ENCODE measurements at regions not wholly inside any gene's neighbourhood (a gene's known extent, or its start where the extent isn't known, plus 50 kb on each side); places are given as distances from the start of the nearest gene placed in this dataset.
"Not testable (repeated sequence)": the region's sequence is repeated elsewhere in the genome, so short reads cannot be mapped to it uniquely, and the experiment has no call there.

DNA sequence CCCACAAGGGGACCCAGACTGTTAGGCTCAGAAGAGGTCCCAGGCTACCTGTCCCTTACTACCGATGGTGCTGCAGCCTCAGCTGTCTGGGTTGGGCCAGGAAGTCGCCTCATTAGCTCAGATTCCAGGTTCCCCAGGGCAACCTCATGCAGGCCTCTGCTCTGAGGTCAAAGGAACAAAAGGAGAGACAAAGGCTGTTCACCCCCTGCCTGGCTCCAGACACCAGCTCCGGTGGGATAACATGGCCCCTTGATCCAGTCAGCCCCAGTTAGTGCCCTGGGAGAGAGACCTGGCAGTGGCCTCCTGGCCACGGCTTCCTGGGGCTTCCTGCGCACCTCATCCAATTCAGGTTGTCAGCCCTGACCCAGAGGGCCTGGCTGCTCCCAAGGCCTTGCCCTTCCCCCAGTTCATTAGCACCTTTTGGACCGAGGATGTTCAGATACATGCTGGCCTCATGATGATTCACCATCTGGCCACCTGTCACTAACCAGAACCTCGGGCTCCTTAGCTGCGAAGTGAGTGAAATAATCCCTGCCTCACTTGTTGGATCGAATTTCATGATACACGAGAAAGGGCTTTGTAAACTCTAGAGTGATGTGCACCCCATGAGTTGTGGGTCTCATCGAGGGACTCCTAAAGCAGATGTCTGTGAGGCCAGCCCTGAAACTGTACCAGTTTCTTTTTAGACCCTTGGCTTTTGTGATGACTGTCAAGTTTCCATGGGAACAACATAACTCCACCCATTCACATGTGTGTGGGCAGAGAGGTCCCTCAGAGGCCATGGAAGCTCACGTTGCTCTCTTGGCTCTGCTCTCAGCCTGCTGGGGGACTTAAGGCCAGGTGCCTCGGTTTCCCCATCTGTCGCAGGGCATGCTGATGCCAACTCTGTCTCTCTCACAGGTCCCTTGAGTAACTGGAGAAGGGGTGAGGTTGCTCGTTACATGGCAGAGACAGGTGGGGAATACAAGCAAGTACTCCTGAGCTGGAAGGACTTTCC, 79.5 kb upstream of the PCBD1 start:
- no peak for DNase-seq

DNA sequence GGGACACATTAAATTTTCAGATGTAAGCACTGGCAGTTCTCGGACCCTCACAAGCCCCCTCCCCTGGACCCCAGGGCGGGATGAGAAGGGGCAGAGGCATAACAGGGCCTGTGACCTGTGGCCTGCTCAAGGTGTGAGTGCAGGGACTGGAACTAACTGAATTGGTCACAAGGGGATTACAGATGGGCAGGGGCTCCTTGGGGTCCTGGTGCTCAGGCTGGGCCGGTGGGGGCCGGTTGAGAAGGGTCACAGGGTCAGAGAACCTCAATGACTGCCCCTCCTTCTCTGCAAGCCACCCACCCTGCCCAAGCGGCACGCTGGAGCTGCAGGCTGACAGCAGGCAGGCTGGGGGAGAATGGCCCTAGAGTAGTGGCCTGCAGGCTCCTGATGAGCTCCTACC, 80.8 kb upstream of the PCBD1 start:
- no peak for DNase-seq

DNA sequence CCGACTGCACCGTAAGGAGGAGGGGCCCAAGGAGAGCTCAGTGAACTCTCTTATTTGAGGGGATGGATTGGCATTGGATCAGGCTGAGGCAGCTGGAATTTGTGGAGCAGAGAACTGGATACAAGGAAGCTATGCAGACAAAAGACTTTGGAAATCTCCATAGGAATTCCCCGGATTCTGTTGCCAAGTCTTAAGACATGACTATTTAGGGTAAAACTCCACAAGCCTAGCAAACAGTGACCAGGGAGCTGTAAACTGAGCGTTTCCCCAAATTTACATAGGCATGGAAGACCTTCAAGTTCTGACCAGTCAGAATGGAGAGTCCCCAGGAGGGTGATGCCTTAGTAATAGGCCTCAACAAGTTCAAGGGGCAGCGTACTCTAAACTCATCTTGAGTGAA, 82.5 kb upstream of the PCBD1 start:
- no peak for DNase-seq

DNA sequence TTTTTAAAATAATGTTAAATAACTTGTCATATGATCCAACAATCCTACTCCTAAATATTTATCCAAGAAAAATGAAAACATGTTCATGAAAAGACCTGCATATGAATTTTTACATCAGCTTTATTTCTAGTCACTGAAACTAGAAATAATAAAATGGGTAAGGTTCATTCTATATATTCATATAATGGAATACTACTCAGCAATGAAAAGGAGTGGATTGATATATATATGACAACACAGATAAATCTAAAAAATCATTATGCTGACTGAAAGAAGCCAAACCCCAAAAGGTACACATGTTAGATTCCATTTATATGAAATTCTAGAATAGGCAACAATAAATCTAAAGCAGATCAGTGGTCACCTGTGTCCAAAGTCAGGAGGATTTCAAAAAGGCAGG, 84.9 kb upstream of the PCBD1 start:
- no peak for DNase-seq

DNA sequence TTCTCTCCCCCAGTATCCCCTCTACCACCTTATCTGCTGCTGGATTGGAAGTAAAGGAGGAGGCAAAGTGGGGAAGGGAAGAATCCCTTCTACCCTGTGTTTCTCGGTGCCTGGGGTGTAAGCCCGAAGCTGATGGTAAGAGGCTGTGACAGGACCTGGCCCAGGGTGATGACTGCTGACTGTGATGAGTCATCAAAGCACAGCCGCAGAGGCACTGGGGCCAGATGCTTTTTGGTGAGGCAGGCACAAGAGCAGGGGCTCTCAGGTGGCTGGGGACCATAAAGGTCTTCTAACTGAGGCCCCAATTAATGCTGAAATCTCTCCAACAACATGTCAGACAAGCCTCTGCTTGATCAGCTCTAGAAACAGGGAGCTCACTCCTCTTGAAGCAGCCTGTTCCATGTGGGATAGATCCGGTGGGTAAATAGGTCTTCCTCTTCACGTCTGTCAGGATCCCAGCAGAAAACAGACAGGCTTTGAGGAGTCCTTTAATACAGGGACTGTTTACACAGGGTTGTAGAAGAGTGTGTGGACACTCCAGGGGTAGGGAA, 86.1 kb upstream of the PCBD1 start:
- no peak for DNase-seq

DNA sequence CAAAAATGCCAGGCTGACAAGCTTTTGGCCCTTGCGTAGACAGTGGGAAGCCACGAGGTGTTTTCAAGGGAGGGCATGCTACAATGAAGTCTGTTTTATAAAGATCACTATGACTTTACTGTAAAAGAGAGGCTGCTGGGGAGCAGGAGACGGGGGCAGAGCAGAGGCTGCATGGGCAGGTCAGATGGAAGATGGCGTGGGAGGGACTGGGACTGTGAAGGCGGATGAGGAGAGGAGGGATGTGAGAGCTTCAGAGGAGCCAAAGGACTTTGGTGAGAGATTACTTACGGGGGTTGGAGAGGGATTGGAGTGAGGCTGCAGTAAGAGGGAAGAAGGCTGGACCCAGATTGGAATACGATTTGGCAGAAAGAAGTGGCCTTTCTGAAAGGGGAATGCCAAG, 86.6 kb upstream of the PCBD1 start:
- DNase-seq: no peak

DNA sequence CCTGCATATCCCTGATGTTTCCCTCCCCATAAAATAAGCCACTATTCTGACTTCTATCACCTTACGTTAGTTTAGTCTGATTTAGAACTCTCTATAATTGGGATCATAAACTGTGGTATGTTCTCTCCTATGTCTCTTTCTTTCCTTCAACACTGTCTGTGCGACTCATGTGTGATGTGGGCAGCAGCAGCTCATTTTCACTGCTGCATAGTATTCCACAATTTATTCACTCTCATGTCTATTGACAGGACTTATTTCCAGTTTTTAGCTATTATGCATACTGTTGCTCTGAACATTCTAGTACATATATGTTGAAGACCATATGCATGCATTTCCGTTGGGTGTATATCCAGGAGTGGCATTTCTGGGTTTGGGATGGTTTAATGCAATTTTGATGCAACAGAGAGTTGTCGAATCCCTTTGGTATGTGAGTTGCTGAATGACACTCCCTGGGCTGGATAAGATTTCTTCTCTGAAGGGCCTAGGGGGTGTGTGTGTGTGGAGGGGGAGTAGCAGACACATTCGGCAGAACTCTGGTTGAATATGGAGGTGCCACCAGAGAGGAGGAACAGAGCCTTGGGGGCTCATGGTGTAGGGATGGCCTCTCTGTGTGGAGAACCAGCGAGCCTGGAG, 87.8 kb upstream of the PCBD1 start:
- no peak for DNase-seq

DNA sequence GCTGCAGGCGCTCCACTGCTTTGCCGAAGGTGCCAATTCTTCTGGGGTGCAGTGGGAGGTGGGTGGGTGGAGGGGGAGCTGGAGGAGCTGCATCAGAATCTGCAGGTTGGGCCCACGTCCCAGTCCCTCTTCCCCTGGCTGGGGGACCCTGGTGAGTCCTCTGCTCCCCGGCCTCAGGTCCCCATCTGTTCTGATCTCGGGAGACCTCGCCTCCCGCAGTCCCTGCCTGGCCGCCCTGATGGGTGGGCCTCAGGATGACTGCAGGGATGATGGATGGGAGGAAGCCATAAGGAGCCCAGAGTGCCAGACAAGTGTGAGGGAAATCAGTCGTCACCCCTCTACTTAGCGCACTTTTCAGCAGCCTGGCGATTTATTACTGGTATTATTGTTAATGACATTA, 89.3 kb upstream of the PCBD1 start:
- no peak for DNase-seq

DNA sequence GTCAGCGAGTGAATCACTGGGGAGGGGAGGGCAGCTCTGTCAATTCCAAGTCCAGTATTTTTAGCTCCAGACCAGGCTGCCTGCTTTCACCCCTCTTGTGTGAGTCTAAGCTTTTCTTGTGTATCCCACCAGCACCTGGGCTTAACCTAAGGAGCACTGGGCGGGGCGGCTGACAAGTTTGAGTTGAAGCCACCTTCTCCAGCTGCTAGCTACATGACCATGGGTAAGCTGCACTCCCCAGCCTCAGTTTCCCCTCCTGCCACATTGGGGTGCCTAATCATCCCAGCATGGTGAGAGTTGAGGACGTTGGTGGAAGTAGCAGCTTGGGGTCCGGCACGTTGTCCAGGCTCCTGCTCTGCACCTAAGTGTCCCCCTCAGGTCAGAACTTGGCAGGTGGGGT, 89.8 kb upstream of the PCBD1 start:
- no peak for DNase-seq

DNA sequence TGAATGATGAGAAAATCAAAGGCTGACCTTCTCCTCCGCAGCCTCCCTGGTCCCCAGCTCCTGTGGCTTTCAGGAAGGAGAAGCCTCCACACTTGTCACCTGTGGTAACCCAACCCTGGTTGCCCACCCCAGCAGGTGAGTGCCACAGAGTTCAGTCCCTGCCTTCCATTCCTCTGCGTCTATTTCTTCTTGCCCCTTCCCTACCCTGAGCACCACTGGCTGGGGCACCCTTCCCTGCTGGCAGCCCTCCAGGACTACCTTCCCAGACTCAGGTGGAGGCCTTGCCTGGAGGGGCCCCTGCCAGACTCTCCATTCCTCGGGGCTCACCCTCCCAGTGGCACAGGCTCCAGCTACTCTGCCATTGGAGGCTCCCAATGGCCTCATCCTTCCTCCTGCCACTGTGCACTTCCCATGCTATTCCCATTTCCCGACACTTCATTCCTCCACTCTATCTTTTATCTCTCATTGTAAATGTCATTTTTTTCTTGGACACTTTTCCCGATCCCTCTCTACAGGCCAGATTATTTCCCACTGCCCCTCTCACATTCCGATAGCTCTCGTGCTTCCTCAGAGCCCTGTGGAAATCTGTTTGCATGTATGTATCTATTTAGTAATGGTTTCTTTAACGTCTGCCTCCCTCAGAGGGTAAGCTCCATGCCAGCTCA, 90.6 kb upstream of the PCBD1 start:
- no peak for DNase-seq

DNA sequence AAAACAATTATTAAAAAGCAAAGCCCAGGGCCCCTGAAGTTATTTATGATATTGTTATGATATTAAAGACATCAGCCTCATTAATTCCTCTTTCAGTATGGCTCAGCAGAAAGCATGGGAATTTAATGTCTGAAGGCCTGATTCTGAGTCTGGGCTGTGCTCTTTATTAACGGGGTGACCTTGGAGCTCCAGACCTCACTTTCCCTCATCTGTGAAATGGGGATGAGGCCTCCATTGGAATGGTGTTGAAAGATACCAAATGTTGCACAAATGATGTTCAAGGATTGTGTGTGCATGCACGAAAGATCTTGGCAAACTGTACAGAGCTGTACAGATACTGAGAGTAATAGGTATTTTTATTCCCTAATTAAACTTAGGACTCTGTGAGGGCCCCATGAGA, 92.3 kb upstream of the PCBD1 start:
- DNase-seq: no peak

DNA sequence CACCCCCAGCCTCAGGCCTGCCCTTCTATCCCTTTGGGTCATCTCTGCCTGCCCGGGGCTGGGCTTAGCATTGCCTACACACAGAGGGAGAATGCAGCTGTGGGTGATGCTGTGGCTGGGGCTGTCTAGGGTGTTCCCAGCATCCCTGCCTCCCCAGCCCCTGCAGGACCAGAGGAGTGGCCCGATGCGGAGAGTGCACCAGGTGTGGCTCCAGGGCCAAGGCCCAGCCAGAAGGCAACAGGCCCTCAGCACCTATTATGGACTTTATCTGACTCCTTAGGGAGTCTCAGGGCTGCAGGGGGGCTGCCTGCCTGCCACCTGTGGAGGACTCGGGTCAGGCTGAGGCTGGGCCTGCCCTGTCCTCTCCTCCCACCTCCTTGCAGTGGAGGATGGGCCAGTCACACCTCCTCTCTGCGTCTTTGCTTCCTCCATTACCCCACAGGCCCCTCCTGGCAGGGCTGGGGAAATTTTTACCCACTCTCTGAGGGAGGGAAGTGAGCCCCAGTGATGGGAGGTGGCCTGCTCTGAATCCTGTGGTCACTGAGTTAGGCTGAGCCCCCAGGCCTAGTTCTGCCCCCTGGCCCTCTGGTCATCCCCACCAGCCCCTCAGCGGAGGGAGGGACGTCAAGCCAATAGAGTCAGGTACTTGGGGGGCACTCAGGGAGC, 92.9 kb upstream of the PCBD1 start:
- no peak for DNase-seq

DNA sequence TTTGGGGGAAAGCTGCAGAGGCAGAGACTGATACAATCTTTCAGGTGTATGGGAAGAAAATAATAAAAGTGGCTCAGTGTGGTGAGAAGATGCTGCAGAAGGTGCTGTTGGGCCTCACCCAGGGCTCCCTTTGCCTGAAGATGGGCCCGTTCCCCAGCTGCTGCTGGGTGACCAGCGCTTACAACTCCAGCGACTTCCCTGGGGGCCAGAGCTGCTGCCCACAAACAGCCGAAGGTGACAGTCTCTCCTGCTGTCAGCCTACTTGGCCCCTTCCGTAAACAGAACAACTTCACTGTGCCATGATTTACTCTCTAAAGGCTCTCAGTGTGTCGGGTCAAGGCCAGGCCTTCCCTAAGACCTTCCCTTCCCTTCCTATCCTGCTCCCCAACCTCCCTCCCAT, 93.6 kb upstream of the PCBD1 start:
- no peak for DNase-seq

DNA sequence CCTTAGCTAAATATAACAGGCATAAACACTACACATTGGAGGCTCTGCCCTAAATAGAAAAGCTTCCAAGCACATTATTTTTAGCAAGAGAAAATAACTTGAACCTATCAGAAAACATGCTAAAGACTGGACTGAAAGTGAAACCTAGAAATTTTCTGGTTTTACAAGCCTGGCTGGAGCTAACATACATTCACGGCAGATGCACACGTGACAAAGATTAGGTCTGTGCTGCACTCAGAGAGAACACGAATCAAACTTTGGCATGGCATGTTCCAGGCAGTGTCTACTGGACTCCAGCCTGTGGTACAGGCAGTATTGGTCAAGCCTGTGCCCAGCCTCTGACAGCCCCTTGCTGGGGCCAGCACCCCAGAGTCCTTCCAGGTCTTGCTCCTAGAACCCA, 94.1 kb upstream of the PCBD1 start:
- DNase-seq: no peak

DNA sequence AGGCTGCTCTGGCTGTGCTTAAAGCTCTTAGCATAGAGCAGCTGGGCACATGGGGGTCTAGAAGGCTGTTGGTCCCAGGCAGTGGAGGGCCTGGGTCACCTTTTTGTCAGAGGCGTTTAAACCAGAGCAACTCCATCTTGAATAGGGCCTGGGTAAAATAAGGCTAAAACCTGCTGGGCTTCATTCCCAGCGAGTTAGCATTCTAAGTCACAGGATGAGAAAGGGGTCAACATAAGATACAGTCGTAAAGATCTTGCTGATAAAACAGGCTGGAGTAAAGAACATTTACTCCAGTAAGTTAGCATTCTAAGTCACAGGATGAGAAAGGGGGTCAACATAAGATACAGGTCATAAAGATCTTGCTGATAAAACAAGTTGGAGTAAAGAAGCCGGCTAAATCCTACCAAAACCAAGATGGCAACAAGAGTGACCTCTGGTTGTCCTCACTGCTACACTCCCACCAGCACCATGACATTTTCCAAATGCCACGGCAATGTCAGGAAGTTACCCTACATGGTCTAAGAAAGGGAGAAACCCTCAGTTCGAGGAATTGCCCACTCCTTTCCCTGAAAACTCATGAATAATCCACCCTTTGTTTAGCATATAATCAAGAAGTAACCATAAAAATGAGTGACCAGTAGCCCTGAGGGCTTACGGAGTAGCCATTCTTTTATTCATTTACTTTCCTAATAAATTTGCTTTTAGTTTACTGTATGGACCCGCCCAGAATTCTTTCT, 96.8 kb upstream of the PCBD1 start:
- no peak for DNase-seq

DNA sequence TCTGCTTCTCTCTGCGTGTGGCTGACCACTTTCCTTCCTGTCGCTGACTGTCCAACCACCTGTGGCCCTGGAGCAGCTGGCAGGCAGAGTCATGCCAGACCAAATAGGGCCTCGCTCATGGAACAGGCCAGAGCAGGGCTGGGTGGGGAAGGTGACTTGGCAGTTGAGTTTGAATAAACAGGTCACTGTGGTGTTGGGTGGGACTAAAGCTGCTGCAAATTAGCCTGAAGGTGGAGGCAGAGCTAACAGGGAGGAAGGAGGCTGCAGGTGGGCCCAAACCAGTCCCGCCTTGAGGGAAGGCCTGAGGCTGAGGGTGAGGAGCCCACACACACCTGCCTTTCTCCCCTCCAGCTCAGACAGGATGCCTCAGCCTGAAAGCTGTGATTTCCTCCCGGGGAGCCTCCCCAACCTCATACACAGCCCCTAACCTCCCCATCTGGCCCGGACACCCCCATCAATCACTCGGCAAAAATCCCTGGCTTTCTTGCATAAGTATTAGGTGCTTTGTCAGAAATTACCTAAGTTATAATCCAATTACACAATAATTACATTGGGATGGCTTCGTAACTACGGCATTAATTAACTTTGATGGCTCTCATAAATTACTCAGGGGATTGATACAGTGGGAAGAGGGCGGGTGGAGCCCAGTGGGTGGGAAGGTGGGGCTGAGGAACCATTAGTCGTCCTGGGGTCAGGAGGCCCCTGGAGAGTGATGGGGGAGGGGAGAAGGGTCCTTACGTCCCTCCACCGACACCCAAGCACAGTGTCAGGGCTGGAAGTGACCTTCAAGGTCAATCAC, 97.7 kb upstream of the PCBD1 start:
- DNase-seq: no peak

DNA sequence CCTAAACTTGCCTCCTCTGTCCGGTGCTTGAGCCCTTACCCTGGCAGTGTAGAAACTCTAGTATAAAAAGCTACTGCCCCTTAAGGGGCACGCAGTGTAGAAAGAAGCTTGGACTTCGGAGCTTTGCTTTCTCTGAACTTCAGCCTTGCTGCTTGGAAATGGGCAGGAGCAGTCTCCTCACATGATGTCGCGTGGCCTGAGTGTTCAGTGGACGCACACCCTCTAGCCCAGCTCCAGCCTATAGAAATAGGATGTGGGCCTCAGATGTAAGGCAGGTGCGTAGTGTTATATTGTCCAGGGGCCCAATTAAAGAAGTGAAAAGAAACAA, 98.2 kb upstream of the PCBD1 start:
- no peak for DNase-seq

DNA sequence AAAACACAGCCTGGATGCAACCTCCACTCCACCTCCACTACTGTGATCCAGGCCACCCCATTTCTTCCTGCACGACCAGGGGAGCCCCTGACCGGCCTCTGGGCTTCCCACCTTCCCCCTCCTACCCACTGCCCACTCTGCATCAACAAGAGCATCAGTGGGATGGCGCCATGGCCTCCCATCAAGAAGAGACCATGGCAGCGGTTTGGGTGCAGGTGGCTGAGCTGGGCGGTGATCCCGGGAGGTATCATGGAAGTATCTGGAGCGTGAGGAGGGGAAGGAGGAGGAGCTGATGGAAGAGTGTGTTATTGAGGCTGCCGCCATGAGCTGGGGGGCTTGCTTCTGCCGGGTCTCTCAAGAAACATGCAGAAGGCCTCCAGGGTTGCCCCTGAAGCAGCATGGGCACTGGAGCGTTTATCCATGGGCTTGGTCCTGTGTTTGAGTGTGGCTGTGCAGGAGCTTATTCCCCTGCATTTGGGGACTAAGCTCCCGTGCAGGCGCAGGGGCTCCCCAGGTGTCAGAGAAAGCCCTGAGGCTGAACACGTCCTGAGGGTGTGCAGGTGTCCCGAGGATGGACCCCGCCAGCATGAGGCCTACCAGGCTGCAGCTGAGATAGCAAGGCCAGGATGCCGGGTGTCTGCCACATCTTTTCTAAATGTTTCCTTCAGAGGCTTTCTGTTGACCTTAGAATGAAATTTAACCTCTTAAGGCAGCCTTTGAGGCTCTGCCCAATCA, 99.2 kb upstream of the PCBD1 start:
- no peak for DNase-seq

DNA sequence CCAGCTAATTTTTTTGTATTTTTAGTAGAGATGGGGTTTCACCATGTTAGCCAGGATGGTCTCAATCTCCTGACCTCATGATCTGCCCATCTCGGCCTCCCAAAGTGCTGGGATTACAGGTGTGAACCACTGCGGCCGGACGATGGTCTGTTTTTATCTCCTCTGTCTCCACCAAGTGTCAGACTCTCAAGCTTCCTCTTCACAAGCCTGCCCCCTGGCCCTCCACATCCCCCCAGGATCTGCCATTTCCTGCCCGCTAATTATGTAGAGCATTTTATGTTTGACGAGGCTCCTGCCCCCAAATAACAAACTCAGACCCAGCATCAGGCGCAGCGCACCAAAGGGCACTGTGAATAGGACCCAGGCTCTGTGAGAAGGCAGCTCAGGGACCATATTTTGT, 101.8 kb upstream of the PCBD1 start:
- not testable (repeated sequence) for DNase-seq

DNA sequence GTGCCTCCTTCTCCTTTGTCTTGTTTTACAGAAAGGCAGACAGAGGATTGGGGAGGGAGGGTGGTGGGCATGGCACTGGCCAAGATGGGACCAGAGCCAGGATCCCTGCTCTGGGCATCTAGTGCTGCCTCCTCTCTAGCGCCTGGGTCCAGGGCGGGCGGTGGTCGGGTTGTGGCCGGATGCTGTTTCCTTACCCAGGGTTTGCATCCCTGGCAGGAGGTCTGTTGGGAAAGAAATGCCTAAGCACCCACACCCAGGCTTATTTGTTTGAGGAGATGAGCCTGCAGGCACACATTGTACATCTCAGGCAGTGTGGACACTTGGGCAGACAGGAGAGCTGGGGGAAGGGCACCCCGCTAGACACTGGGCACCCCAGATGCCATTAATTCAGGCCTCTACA, 102.3 kb upstream of the PCBD1 start:
- no peak for DNase-seq

Data from stimulated activated CD4-positive, alpha-beta T cell treated with anti-CD3 and anti-CD28 coated beads, Interleukin-2, amount 100 ng/mL, for 48 hours (primary cell).